Right atrium auricular region (tissue), 2 donors: ENCODE measurements at regions not wholly inside any gene's neighbourhood (a gene's known extent, or its start where the extent isn't known, plus 50 kb on each side); places are given as distances from the start of the nearest gene placed in this dataset.

Experiments used
- DNase-seq: peaks from one replicate; pipeline ENCODE4 v3.0.0-alpha.2; 2019; ENCODE audit warnings: low spot score
- H3K27ac ChIP-seq, 2 donors: fragments of 200-600 bp; sonication (generic); 1 replicate in 1 of 2; 2 replicates in 1 of 2; pipeline ENCODE4 v1.5.1; 2016 to 2019
- H3K27me3 ChIP-seq, 2 donors: fragments of 200-600 bp; sonication (generic); one replicate each; pipeline versions ENCODE4 v1.5.1 to v1.6.0; 2017 to 2019
- H3K36me3 ChIP-seq: fragments of 200-600 bp; sonication (generic); one replicate; pipeline ENCODE4 v1.5.1; 2016
- H3K4me1 ChIP-seq, 2 donors: fragments of 200-600 bp; sonication (generic); one replicate each; pipeline versions ENCODE4 v1.5.1 to v1.6.0; 2017 to 2019
- H3K4me3 ChIP-seq, 2 donors: fragments of 200-600 bp; sonication (generic); 1 replicate in 1 of 2; 2 replicates in 1 of 2; pipeline ENCODE4 v1.5.1; 2017 to 2019; ENCODE audit warnings: mild to moderate bottlenecking in 1 of 2, moderate library complexity in 1 of 2
- H3K9me3 ChIP-seq, 2 donors: fragments of 200-600 bp; sonication (generic); one replicate each; pipeline ENCODE4 v1.5.1; 2019
- TF ChIP-seq, protein P1 (sequence below), 2 donors: fragments of 200-600 bp; sonication (generic); IDR thresholded peaks; one replicate each; pipeline ENCODE4 v1.5.1; 2019; ENCODE audit warnings: antibody characterized with exemption in 2 of 2

DNA sequence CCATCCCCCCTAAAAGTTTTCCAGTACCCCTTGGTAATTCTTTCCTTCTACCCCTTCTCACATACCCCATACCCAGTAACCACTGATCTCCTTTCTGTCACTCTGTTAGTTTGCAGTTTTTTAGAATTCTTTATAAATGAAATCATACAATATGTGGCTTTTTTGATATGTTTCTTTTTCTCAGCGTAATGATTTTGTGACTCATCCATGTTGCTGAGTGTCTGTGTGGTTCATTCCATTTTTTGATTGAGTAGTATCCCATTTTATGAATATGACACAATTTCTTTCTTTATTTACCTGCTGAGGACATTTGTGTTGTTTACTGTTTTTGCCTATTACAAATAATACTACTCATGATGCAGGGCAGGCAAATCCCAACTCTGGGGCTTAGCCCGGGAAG is 1605.3 kb downstream of the BRINP3 start:
- H3K4me1 ChIP-seq, result no peaks in the 10 kb centered on the region
- no peaks in the 10 kb centered on the region for H3K27me3 ChIP-seq
- no peaks in the 10 kb centered on the region for H3K36me3 ChIP-seq
- H3K27ac ChIP-seq, result no peak overlapping the region
- DNase-seq, result no peak
- H3K4me3 ChIP-seq, result no peak overlapping the region
- no peaks in the 10 kb centered on the region for H3K9me3 ChIP-seq
- TF ChIP-seq, protein P1, sequence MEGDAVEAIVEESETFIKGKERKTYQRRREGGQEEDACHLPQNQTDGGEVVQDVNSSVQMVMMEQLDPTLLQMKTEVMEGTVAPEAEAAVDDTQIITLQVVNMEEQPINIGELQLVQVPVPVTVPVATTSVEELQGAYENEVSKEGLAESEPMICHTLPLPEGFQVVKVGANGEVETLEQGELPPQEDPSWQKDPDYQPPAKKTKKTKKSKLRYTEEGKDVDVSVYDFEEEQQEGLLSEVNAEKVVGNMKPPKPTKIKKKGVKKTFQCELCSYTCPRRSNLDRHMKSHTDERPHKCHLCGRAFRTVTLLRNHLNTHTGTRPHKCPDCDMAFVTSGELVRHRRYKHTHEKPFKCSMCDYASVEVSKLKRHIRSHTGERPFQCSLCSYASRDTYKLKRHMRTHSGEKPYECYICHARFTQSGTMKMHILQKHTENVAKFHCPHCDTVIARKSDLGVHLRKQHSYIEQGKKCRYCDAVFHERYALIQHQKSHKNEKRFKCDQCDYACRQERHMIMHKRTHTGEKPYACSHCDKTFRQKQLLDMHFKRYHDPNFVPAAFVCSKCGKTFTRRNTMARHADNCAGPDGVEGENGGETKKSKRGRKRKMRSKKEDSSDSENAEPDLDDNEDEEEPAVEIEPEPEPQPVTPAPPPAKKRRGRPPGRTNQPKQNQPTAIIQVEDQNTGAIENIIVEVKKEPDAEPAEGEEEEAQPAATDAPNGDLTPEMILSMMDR (IDR thresholded peaks at IDR 0.05), result no peak

DNA sequence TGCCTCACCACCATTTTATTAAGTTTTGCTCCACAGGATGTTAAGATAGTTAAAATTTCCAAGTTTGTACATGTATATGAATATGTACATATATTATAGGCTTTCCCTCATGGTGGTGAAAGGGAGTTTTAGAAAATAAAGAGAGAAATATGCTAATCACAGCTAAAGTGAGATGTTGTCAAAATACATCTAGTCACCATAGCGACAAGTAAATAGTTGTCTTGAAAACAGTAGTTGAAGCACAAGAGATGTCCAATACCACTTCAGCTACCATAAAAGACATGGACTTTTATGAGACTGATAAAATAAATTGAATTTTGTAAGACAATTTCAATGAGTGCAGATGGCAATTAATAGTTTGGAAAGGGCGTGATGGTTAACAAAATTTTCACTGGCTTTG is 1600.0 kb downstream of the BRINP3 start:
- Histone ChIP-seq H3K4me3 (no peak overlapping the region), H3K4me1 (no peaks in the 10 kb centered on the region), H3K36me3 (no peaks in the 10 kb centered on the region), H3K9me3 (no peaks in the 10 kb centered on the region), H3K27ac (no peak overlapping the region), H3K27me3 (no peaks in the 10 kb centered on the region)
- TF ChIP-seq, protein P1 (IDR thresholded peaks at IDR 0.05), result no peak
- DNase-seq, result no peak

DNA sequence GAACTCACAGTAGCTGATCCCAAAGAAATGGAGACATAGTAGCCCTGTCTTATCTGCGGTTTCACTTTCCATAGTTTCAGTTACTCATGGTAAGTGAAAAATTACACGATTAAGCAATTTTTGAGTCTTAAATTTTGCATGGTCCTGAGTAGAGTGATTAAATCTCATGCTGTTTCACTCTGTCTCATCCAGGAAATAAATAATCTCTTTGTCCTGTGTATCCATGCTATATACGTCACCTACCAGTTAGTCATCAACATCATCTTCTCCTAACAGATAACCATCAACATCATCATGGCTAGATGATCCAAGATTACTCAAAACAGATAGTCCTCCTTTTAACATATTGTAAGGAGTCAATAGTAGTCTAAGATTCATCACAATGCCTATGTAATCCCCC is 1589.3 kb downstream of the BRINP3 start:
- Histone ChIP-seq H3K27me3 (no peaks in the 10 kb centered on the region), H3K36me3 (no peaks in the 10 kb centered on the region), H3K9me3 (no peaks in the 10 kb centered on the region), H3K4me3 (no peak overlapping the region), H3K27ac (no peak overlapping the region), H3K4me1 (no peaks in the 10 kb centered on the region)
- DNase-seq, result no peak
- TF ChIP-seq, protein P1 (IDR thresholded peaks at IDR 0.05), result no peak

DNA sequence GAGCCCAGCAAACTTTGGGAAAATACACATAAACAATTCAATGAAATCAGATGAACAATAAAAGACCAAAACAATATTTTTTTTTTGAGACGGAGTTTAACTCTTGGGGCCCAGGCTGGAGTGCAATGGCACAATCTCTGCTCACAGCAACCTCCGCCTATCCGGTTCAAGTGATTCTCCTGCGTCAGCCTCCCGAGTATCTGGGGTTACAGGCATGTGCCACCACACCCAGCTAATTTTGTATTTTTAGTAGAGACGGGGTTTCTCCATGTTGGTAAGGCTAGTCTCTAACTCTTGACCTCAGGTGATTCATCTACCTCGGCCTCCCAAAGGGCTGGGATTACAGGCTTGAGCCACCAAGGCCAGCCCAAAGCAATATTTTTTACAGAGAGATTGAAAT is 1588.5 kb downstream of the BRINP3 start:
- no peaks in the 10 kb centered on the region for H3K9me3 ChIP-seq
- no peak for DNase-seq

DNA sequence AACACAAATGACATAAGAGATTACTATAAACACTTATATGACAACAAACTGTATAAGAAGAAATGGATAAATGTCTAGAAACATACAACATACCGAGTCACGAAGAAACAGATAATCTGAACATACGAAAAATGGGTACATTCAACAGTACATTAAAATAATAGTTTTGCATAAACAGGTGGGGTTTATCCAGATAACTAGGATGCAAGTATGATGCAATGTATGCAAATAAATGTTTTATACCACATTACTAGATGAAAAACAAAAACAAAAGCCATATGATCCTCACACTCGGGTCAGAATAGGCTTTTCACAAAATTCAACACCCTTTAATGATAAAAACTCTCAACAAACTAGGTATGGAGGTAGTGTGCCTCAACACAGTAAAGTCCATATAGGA is 1585.7 kb downstream of the BRINP3 start:
- Histone ChIP-seq H3K4me3 (no peak overlapping the region), H3K27ac (no peak overlapping the region), H3K4me1 (no peaks in the 10 kb centered on the region), H3K36me3 (no peaks in the 10 kb centered on the region), H3K27me3 (no peaks in the 10 kb centered on the region), H3K9me3 (no peaks in the 10 kb centered on the region)
- no peak for DNase-seq
- TF ChIP-seq, protein P1 (IDR thresholded peaks at IDR 0.05), result no peak

More for the DNA sequence above, 1588.5 kb downstream of the BRINP3 start:
- Histone ChIP-seq H3K36me3 (no peaks in the 10 kb centered on the region), H3K27me3 (no peaks in the 10 kb centered on the region), H3K27ac (no peak overlapping the region), H3K4me3 (no peak overlapping the region), H3K4me1 (no peaks in the 10 kb centered on the region)
- TF ChIP-seq, protein P1 (IDR thresholded peaks at IDR 0.05), result no peak

DNA sequence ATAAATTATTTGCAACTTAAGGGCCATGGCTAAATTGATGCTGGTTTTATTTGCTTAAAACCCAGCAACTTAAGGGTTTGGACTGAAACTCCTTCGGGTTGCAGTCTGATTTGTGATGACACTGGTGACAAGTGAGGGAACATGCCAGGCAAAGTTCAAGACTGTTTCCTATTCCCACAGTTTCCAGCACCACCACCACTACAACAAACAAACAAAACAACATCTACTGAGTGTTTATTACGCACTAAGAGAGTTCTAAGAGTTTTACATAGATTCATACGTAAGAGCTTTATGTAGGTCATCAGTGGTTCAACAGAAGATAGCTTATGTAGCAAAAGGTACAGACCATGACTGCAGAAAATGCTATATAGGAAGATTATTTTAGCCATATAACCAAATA is 1582.1 kb downstream of the BRINP3 start:
- DNase-seq, result no peak
- Histone ChIP-seq H3K27ac (no peak overlapping the region), H3K4me1 (no peaks in the 10 kb centered on the region), H3K36me3 (no peaks in the 10 kb centered on the region), H3K9me3 (no peaks in the 10 kb centered on the region), H3K27me3 (no peaks in the 10 kb centered on the region), H3K4me3 (no peak overlapping the region)
- TF ChIP-seq, protein P1 (IDR thresholded peaks at IDR 0.05), result no peak
